SK-N-SH (cell line): ENCODE measurements at regions not wholly inside any gene's neighbourhood (a gene's known extent, or its start where the extent isn't known, plus 50 kb on each side); places are given as distances from the start of the nearest gene placed in this dataset.

Source experiments
- CTCF ChIP-seq: fragments of 200-600 bp; sonication (generic); IDR thresholded peaks from 2 replicates; pipeline ENCODE4 v1.6.1; 2017; ENCODE audit warnings: antibody characterized with exemption, mild to moderate bottlenecking, moderate library complexity
- EP300 ChIP-seq, 2 experiments: IDR thresholded peaks; 2 replicates each; pipeline versions ENCODE4 v1.4.0 to v1.6.1; 2012; ENCODE audit warnings: borderline replicate concordance in 1 of 2, low read depth in 1 of 2, low read length in 1 of 2
- FOXM1 ChIP-seq: IDR thresholded peaks from 2 replicates; pipeline ENCODE4 v1.4.0; 2012; ENCODE audit warnings: low read depth, mild to moderate bottlenecking
- IRF3 ChIP-seq: fragments of 150-350 bp; IDR thresholded peaks from 2 replicates; pipeline ENCODE4 v1.6.1; 2016; ENCODE audit warnings: mild to moderate bottlenecking, low read depth, low read length
- MXI1 ChIP-seq: IDR thresholded peaks from 2 replicates; pipeline ENCODE4 v1.6.1; 2012; ENCODE audit warnings: mild to moderate bottlenecking, low read depth, low read length, improper control_type of control experiment
- POLR2AphosphoS5 ChIP-seq: IDR thresholded peaks from 2 replicates; pipeline ENCODE4 v1.6.1; 2012; ENCODE audit warnings: low read depth, low read length
- REST ChIP-seq: IDR thresholded peaks from 2 replicates; pipeline ENCODE4 v1.6.1; 2012; ENCODE audit warnings: mild to moderate bottlenecking, low read depth, low read length, moderate library complexity
- SMC3 ChIP-seq: IDR thresholded peaks from 2 replicates; pipeline ENCODE4 v1.6.1; 2012; ENCODE audit warnings: low read depth, low read length, improper control_type of control experiment
- TAF1 ChIP-seq: IDR thresholded peaks from 2 replicates; pipeline ENCODE4 v1.6.1; 2012; ENCODE audit warnings: low read depth, mild to moderate bottlenecking, low read length, moderate library complexity, borderline replicate concordance
- TCF12 ChIP-seq: IDR thresholded peaks from 2 replicates; pipeline ENCODE4 v1.4.0; 2012
- USF2 ChIP-seq: fragments of 150-350 bp; IDR thresholded peaks from 2 replicates; pipeline ENCODE4 v1.6.1; 2017; ENCODE audit warnings: antibody characterized with exemption, low read length, low read depth, borderline replicate concordance
- YY1 ChIP-seq: IDR thresholded peaks from 2 replicates; pipeline ENCODE4 v1.4.0; 2012; ENCODE audit warnings: low read depth, mild to moderate bottlenecking

GRCh38 chr1:55604179-55604578 is 389.0 kb upstream of the USP24 start:
- TF ChIP-seq POLR2AphosphoS5 (no peak), CTCF (no peak), USF2 (no peak), IRF3 (no peak), TAF1 (no peak), YY1 (no peak), MXI1 (0 out of 2 replicates have a peak, but pooled peaks have one; percentile 2), EP300 (IDR thresholded peaks at IDR 0.05; ENCODE audit: borderline replicate concordance in 1 of 2, low read depth in 1 of 2, low read length in 1 of 2) (no peak), FOXM1 (no peak), SMC3 (no peak), TCF12 (no peak), REST (no peak)
